GM13976 (cell line): ENCODE measurements at regions not wholly inside any gene's neighbourhood (a gene's known extent, or its start where the extent isn't known, plus 50 kb on each side); places are given as distances from the start of the nearest gene placed in this dataset.
"Not testable (repeated sequence)": the region's sequence is repeated elsewhere in the genome, so short reads cannot be mapped to it uniquely, and the experiment has no call there.

Experiments used
- DNase-seq: peaks from one replicate; pipeline ENCODE4 v3.0.0; 2012; ENCODE audit warnings: low spot score
- in situ Hi-C: fragments of 300-500 bp; cut with MboI; formaldehyde crosslinking; loops from one replicate; pipeline ENCODE4 v1.12.0; 2022; ENCODE audit warnings: low sequenced_read_pairs, mixed read lengths, inconsistent platforms; ENCODE audit not compliant: unreplicated experiment
- TF ChIP-seq, protein P1 (sequence below): IDR thresholded peaks from 2 replicates; pipeline ENCODE4 v1.5.1; 2012; ENCODE audit warnings: borderline replicate concordance, mild to moderate bottlenecking; ENCODE audit not compliant: insufficient read depth; ENCODE audit errors: extremely low read depth, missing control alignments, control extremely low read depth

DNA sequence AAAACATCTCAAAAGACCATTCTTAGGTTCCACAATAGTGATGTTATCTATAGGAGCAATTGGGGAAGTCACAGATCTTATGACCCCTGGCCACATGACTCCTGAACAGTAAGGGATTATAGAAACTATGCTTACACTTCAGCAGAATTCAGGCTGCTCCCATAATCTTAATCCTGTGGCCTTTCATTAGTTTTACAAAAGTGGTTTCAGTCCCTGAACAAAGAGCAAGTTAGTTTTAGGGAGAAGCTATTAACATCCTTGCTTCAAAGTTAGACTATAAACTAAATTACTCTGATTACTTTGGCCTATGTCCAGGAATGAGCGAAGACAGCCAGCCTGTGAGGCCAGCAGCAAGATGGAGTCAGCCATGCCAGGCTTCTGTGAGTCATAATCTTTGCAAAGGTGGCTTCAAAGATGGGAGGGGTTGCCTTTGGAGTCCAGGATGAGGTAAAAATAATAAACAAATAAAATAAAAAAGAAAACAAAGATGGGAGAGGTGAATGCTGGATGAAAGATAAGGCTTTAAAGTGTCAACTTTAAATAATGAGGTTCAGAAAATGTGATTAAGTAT is 168.7 kb upstream of the NDUFV2 start:
- TF ChIP-seq, protein P1, sequence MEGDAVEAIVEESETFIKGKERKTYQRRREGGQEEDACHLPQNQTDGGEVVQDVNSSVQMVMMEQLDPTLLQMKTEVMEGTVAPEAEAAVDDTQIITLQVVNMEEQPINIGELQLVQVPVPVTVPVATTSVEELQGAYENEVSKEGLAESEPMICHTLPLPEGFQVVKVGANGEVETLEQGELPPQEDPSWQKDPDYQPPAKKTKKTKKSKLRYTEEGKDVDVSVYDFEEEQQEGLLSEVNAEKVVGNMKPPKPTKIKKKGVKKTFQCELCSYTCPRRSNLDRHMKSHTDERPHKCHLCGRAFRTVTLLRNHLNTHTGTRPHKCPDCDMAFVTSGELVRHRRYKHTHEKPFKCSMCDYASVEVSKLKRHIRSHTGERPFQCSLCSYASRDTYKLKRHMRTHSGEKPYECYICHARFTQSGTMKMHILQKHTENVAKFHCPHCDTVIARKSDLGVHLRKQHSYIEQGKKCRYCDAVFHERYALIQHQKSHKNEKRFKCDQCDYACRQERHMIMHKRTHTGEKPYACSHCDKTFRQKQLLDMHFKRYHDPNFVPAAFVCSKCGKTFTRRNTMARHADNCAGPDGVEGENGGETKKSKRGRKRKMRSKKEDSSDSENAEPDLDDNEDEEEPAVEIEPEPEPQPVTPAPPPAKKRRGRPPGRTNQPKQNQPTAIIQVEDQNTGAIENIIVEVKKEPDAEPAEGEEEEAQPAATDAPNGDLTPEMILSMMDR: no peak
- DNase-seq: no peak
- in situ Hi-C loops: no loop called here

DNA sequence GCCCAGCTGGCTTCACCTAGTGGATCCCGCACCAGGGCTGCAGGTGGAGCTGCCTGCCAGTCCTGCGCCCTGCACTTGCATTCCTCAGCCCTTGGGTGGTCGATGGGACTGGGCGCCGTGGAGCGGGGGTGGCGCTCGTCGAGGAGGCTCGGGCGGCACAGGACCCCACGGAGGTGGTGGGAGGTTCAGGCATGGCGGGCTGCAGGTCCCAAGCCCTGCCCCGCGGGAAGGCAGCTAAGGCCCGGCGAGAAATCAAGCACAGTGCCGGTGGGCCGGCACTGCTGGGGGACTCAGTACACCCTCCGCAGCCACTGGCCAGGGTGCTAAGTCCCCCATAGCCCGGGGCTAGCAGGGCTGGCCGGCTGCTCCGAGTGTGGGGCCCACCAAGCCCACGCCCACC is 167.2 kb upstream of the NDUFV2 start:
- in situ Hi-C loops, DNase-seq: not testable (repeated sequence)

DNA sequence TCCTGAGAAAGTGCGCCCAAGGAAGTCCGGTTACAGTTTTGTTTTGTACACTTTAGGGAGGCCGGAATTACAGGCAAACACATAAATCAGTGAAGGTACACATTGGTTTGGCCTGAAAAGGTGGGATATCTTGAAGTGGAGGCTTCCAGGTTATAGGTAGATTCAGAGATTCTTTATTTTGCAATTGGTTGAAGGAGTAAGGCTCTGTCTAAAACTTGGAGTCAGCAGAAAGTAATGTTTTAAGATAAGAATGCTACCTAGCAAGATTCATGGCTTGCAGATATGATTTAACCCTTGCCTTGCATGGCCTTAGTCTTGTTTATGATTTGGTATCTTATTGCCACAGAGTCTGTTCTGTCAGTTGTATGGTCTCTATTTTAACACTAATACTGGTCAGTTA is 165.9 kb upstream of the NDUFV2 start:
- TF ChIP-seq, protein P1: no peak
- DNase-seq: no peak
- in situ Hi-C loops: no loop called here

DNA sequence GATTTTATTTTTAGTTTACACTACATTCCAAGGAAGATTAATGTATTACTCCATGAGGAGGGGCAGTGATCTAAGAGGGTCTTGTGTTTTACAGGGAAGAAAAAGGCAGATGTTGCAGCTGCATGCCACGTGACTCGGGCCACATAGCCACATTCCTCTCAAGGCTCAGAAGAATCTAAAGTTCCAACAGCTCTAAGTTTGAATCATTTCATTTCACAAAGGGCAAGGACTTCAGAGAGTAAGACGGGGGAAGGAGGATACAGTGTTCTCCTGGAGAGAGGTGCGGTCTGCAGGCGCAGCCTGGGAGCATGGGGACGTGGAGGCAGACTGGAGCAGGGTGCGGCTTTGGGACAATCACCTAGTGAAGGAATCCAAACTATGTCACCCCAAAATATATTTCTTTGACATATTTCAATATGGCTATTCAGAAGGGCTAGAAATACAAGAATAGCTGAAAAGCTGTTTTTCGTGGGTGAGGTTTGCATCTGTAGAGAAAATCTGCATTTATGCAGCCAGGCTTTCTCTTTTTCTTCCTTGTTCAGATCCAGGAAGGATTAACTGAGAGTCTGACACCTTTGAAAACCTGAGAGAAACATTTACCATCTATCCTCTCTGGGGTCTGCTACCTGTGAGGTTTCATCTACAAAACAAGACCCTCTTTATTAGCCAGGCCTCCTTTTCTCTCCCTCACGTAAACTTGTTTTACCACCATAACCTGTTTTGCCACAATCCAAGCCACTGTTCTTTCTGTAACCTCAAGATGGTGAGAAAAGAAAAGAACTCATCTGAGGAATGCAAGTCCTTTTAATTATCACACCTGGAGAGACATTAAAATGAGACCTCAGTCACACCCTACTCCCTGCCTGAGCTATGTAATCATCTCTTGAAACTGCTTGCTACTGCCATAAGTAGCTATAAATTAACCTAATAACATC is 165.1 kb upstream of the NDUFV2 start:
- in situ Hi-C loops: no loop called here
- DNase-seq: no peak
- TF ChIP-seq, protein P1: no peak

DNA sequence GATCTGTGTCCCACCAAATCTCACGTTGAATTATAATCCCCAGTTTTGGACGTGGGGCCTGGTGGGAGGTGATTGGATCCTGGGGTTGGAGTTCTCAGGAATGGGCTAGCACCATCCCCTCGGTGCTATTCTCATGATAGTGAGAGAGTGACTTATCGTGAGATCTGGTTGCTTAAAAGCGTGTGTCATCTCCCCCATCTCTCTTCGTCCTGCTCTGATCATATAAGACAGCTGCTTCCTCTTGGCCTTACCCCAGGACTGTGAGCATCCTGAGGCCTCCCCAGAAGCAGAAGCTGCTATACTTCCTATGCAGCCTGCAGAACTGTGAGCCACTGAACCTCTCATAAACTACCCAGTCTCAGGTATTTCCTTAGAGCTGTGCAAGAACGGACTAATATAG is 163.7 kb upstream of the NDUFV2 start:
- in situ Hi-C loops: no loop called here
- TF ChIP-seq, protein P1: no peak
- no peak for DNase-seq

DNA sequence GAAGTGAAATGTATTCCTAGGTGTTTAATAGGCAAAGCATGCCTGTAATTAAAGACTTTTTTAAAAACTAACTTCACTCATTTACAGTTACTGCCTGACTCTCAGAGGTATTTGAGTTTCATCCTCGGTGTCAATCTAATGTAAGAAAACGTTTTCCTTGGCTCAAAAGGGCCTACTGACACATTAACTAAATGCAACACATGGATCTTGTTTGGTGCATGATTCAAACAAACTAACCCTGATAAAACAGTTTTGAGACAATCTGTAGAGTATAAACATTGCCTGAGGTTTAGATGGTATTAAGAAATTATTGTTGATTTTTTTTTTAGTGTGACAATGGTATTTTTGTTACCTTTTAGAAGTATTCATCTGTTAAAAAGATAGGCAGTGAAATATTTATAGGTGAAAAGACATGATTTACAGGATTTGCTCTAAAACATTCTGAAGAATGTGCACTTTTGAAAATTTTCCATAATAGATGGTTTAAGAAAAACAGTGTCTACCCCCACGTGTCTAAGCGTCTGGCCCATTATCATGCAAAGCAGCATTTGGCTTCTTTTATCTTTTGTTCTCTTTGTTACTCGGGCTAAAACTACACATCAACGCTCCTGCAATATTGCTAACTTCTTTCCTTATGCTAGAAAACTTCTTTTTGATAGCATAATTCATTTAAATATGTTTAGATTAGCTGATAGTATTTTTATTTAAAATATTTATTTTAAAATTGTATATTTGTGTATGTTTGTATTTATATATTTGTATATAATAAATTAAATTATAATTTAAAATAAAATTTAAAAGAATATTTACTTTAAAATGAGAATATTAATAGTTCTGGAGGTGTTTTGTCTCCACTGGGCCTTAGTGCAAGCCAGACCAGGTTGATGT is 160.2 kb upstream of the NDUFV2 start:
- in situ Hi-C loops: no loop called here
- TF ChIP-seq, protein P1: no peak
- no peak for DNase-seq
